Thyroid gland (tissue), 4 donors: ENCODE measurements at regions not wholly inside any gene's neighbourhood (a gene's known extent, or its start where the extent isn't known, plus 50 kb on each side); places are given as distances from the start of the nearest gene placed in this dataset.
A peak's percentile ranks its signal among the peaks of the same experiment; 100 is the strongest.

ENCODE experiments used
- DNase-seq, 2 donors: peaks; one replicate each; pipeline ENCODE4 v3.0.0-alpha.2; 2019
- H3K27ac ChIP-seq, 3 donors: fragments of 200-600 bp; sonication (generic); 1 replicate in 2 of 3; 2 replicates in 1 of 3; pipeline ENCODE4 v1.5.1; 2016 to 2019; ENCODE audit warnings: mild to moderate bottlenecking in 1 of 3, moderate library complexity in 1 of 3
- H3K27me3 ChIP-seq: fragments of 200-600 bp; sonication (generic); one replicate; pipeline ENCODE4 v1.5.1; 2019
- H3K36me3 ChIP-seq, 2 donors: fragments of 200-600 bp; sonication (generic); one replicate each; pipeline ENCODE4 v1.5.1; 2016 to 2019
- H3K4me1 ChIP-seq, 2 donors: fragments of 200-600 bp; sonication (generic); one replicate each; pipeline ENCODE4 v1.5.1; 2017 to 2019
- H3K4me3 ChIP-seq, 3 donors: fragments of 200-600 bp; sonication (generic); replicated peaks in 1 of 3; 1 replicate in 2 of 3; 2 replicates in 1 of 3; pipeline ENCODE4 v1.5.1; 2016; ENCODE audit warnings: mild to moderate bottlenecking in 1 of 3
- H3K9me3 ChIP-seq: fragments of 200-600 bp; sonication (generic); one replicate; pipeline ENCODE4 v1.5.1; 2017
- POLR2A ChIP-seq, 2 donors: fragments of 450-650 bp; IDR thresholded peaks; one replicate each; pipeline ENCODE4 v1.6.1; 2017; ENCODE audit warnings: antibody characterized with exemption in 2 of 2, mild to moderate bottlenecking in 2 of 2, moderate library complexity in 1 of 2
- WGBS, 2 donors: methylation state at CpG; one replicate each; pipeline ENCODE4 v1.1.5; 2017; 5-methylcytosine and 5-hydroxymethylcytosine counted together
- intact Hi-C: fragments of 100-400 bp; cut with DNase I; formaldehyde crosslinking; loops from one replicate; pipeline ENCODE4 v1.15.1; 2023
- TF ChIP-seq, protein P1 (sequence below), 6 experiments: fragments of 200-600 bp in 3 of 6; fragments of 450-650 bp in 3 of 6; sonication (generic) in 3 of 6; IDR thresholded peaks; one replicate each; pipeline ENCODE4 v1.5.1; 2016 to 2019; ENCODE audit warnings: antibody characterized with exemption in 6 of 6, mild to moderate bottlenecking in 2 of 6, inconsistent platforms in 1 of 6, moderate library complexity in 1 of 6

DNA sequence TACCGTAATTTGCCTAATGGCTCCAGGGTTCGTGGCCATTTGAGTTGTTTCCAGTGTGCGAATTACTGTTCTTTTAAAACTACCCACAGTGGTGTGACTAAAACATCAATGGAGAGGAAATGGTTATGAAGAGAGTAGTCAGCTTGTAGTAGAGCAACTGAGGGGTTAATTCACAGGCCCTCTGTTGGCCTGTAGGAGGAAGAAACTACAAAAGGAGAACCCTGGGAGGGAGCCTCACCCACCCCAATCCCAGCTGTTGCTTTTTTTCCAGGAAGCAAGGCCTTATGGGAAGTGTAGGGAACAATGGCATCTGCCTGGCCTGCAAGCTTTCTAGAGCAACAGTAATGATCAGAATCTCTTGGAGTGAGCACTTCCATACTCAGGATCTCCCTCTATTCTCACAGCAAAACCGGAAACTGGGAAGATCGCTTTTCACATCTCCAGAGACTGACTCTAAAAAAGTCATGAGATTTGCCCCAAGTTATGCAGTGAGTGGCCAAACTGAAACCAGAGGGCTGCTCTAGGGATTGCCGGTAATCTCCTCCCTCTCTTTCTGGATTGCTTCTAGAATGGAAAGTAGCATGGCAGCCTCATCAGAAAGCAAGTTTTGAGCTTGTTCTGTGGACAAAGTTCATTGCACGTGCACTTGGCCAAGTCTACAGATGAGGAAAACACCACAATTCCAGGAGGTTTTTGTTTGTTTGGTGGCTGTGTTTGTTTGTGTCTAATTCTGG, 125.3 kb upstream of the PWP1 start:
- WGBS, 2 donors, result 77 to 92% methylated on average over 7 of the region's 7 CpGs

DNA sequence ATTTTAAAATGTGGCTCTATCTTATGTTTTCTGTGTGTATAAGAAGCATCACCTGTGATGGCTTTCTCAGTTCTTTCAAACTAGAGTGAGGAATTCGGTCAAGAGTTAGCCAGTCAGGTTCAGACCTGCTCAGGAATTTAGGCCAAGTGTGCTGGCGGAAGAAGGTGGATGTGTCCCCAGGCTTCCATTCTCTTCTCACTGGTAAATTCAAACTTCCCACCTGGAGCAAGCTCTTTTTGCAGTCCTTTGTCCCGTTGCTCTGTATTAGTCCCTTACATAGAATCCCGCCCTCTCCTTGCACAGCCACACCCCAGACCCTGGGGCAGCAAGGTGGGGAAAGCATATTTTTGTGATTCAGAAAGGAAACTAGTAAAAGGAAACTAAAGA, 124.7 kb upstream of the PWP1 start:
- Histone ChIP-seq H3K4me3 (no peak overlapping the region), H3K27ac (peak overlapping the region in 1 of 3 donors; percentile 0), H3K36me3 (no peaks in the 10 kb centered on the region), H3K4me1 (peaks cover 28 to 42% of the 10 kb centered on the region in 2 donors), H3K27me3 (no peaks in the 10 kb centered on the region), H3K9me3 (no peaks in the 10 kb centered on the region)
- 75 to 88% methylated on average over 4 of the region's 4 CpGs for WGBS, 2 donors
- TF ChIP-seq, protein P1, sequence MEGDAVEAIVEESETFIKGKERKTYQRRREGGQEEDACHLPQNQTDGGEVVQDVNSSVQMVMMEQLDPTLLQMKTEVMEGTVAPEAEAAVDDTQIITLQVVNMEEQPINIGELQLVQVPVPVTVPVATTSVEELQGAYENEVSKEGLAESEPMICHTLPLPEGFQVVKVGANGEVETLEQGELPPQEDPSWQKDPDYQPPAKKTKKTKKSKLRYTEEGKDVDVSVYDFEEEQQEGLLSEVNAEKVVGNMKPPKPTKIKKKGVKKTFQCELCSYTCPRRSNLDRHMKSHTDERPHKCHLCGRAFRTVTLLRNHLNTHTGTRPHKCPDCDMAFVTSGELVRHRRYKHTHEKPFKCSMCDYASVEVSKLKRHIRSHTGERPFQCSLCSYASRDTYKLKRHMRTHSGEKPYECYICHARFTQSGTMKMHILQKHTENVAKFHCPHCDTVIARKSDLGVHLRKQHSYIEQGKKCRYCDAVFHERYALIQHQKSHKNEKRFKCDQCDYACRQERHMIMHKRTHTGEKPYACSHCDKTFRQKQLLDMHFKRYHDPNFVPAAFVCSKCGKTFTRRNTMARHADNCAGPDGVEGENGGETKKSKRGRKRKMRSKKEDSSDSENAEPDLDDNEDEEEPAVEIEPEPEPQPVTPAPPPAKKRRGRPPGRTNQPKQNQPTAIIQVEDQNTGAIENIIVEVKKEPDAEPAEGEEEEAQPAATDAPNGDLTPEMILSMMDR (IDR thresholded peaks at IDR 0.05), result no peak
- TF ChIP-seq POLR2A (IDR thresholded peaks at IDR 0.05), result no peak
- peak in 1 of 2 donors; percentile 33 for DNase-seq
- intact Hi-C loops, result no loop called here

More for the DNA sequence above, 125.3 kb upstream of the PWP1 start:
- no peak for DNase-seq
- H3K36me3 ChIP-seq, result no peaks in the 10 kb centered on the region
- no peaks in the 10 kb centered on the region for H3K9me3 ChIP-seq
- peaks cover 28 to 42% of the 10 kb centered on the region in 2 donors for H3K4me1 ChIP-seq
- H3K27me3 ChIP-seq, result no peaks in the 10 kb centered on the region
- no peak overlapping the region for H3K4me3 ChIP-seq
- peak overlapping the region in 1 of 3 donors; percentile 0 for H3K27ac ChIP-seq
- intact Hi-C loops, result no loop called here
- no peak for TF ChIP-seq POLR2A (IDR thresholded peaks at IDR 0.05)
- TF ChIP-seq, protein P1 (IDR thresholded peaks at IDR 0.05), result no peak

DNA sequence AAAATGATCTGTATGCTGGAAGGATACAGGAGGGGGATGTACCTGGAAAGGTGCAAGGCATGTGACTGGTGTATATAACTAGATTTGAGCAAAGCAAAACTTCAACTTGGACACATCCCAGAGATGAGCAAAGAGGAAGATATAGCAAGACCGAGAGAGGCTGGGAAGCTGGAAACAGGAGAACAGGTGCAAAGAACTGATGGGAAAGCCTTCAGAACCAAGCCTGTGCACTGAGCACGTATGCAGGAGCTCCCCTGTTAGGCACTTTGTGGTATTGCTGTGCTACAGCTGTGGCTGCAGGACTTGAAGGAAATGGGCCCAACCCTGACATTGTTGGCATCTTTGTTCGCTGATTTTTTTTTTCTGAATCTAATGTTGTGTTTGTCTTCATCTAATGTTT, 120.7 kb upstream of the PWP1 start:
- Histone ChIP-seq H3K4me3 (no peak overlapping the region), H3K9me3 (no peaks in the 10 kb centered on the region), H3K27me3 (no peaks in the 10 kb centered on the region), H3K27ac (peak overlapping the region in 2 of 3 donors; percentile 37 to 44), H3K4me1 (peaks cover 12 to 21% of the 10 kb centered on the region in 2 donors), H3K36me3 (no peaks in the 10 kb centered on the region)
- TF ChIP-seq POLR2A (IDR thresholded peaks at IDR 0.05), result no peak
- TF ChIP-seq, protein P1 (IDR thresholded peaks at IDR 0.05), result peak in 4 of 6 experiments; percentile 25 to 60 (median 56)
- 50 to 53% methylated on average over 3 of the region's 3 CpGs for WGBS, 2 donors
- peak; percentile 36 to 41 for DNase-seq
- intact Hi-C loops, result no loop called here

DNA sequence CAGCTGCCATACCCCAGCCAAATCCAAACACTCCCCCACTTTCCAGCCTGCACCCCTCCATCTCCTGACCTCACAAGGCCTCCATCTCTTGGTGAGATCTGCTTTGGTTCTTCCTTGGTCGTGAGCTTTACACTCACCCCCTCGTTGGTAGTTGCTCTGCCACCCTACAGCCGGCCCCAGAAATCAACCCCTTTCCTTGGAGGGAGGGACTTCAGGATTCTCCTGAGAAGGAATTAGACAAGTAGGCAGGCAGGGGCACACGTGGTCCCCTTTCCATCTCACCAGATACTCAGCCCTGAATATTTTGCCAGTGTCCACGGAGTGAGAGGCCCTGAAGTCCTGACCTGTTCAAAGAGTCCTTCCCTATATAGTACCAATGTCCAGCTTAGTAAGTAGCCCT, 120.0 kb upstream of the PWP1 start:
- H3K36me3 ChIP-seq, result no peaks in the 10 kb centered on the region
- no peaks in the 10 kb centered on the region for H3K27me3 ChIP-seq
- no peak overlapping the region for H3K4me3 ChIP-seq
- H3K4me1 ChIP-seq, result peaks cover 12 to 21% of the 10 kb centered on the region in 2 donors
- TF ChIP-seq, protein P1 (IDR thresholded peaks at IDR 0.05), result no peak
- TF ChIP-seq POLR2A (IDR thresholded peaks at IDR 0.05), result no peak
- no peaks in the 10 kb centered on the region for H3K9me3 ChIP-seq
- intact Hi-C loops, result no loop called here
- 73 to 76% methylated on average over 5 of the region's 5 CpGs for WGBS, 2 donors
- no peak for DNase-seq
- H3K27ac ChIP-seq, result no peak overlapping the region

DNA sequence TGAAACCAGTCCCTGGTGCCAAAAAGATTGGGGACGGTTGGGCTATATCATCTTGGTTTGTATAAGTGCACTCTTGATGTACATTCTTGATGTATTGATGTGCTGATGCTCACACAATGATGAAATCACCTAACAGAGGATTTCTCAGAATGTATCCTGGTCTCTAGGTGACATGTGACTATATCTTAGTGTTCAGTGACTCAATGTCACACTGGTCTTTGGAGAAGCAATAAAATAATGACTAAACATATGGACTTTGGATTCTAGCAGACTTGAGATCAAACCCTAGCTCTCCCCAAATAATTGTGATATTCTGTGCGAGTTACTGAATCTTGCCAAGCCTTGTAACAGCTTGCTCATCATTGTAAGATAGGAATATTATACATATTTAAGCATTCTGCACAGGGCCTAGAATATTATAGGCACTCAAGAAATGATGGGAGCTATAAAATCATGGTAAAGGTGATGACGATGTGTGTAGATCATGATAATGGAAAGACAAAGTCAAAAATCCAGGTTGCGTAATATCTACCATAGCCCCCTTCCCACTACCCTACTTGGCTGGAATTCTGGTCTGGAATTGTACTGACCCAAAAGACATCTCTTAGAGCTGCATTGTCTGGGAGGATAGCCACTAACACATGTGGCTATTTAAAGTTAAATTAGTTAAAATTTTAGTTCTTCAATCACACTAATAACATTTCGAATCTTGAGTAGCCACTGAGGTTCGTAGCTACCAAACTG, 117.6 kb upstream of the PWP1 start:
- Histone ChIP-seq H3K4me3 (no peak overlapping the region), H3K27ac (no peak overlapping the region), H3K4me1 (peaks cover 12 to 16% of the 10 kb centered on the region in 2 donors), H3K9me3 (no peaks in the 10 kb centered on the region), H3K27me3 (no peaks in the 10 kb centered on the region), H3K36me3 (no peaks in the 10 kb centered on the region)
- intact Hi-C loops, result no loop called here
- DNase-seq, result no peak
- 91 to 94% methylated on average over 6 of the region's 6 CpGs for WGBS, 2 donors
- TF ChIP-seq, protein P1 (IDR thresholded peaks at IDR 0.05), result no peak
- TF ChIP-seq POLR2A (IDR thresholded peaks at IDR 0.05), result no peak
